IPS-NIHi11 (cell line): ENCODE measurements at regions not wholly inside any gene's neighbourhood (a gene's known extent, or its start where the extent isn't known, plus 50 kb on each side); places are given as distances from the start of the nearest gene placed in this dataset.

Source experiments
- DNase-seq: peaks from one replicate; pipeline ENCODE4 v3.0.0; 2012; ENCODE audit warnings: mixed read lengths, low spot score

GRCh38 chr1:190540366-190540765 lies 62.7 kb upstream of the BRINP3 start:
- no peak for DNase-seq

- DNase-seq = no peak
These were observed 74.0 kb upstream of the BRINP3 start for GRCh38 chr1:190551638-190552037.

DNA sequence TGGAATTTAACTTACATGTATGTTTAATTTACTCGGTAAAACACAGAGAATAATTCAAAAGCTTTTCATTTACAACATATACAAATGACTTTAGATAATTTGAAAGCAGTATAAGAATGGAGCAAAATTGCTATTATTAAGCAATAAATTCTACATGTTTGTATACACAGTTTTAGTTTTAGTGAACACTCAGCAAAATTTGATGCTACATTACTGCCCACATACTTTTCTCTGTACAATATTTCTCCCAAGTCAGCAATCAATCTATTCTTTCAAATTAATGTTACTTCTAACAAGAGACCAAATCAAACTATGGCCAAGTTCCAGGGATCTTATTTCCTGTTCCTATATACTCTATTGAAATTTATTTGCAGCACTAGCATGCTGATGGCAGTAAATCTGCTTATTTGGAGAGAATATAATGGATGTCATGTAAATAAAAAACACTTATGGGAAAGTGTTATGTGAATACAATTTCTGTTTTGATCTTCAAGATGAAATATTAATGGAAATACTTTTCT lies 82.6 kb upstream of the BRINP3 start:
- DNase-seq = no peak

GRCh38 chr1:190563230-190563629 lies 85.6 kb upstream of the BRINP3 start:
- no peak for DNase-seq

DNA sequence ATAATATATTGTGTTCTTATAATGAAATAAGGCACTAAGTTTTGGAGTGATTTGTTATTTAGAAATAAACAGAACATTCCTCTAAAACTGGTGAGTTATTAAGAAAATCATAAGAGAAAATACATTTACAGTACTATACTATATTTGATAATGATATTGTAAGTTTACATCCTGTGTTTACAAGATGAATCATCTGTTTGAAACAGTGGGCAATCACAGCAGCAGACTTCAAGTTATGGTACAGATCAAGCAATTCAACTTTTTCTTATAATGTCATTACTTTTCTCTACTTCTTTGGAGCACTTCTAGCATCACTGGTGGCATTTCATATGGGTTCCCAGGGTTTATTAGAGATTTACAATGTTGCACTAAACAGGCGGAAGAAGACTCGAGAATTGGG lies 86.5 kb upstream of the BRINP3 start:
- DNase-seq = no peak

GRCh38 chr1:190578017-190578416 lies 100.4 kb upstream of the BRINP3 start:
- no peak for DNase-seq

DNA sequence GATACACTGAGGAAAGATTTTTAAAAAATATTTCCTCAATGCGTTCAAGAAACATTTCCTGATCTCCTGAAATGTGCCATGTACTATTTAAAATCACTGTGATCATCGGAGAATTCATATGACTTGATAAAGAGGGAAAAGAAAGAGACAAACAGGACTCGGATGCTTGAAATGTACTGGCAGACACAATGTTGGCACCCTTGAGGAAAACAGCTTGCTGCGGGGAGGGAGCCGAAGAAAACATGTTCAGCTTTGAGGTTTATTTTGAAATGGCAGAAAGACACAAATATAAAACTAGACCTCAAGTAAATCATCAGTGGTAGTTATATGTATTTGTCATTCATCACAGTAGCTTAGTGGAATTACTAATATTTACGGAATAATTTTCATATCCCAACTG lies 100.9 kb upstream of the BRINP3 start:
- DNase-seq = no peak

DNA sequence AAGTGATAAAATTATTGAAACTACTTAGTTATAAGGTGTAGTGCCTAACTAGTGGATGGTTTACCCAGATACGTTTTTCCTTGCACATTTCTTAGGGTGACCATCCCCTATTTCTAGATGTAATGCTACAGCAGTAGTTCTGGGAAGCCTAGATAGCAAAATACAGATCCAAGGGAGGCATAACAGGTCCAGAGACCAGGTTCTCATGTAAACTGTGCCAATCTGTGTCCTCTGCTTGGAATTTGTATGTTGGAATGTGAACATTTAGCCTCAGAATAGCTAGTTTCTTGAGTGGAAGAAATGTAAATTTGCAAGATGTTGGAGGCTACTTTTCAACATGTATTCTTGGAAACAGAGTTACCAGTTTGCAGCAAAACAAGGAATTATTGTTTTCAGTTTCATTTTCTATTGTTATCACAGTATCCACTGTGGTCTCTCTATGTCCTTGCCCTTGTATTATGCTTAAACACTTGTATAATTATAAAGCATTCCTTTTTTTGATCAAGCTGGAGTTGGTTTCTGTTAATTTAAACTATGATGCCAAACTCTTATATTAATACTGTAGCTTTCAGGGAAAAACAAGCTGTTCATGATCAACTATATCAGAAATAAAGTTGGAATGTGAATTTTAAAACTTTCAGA lies 102.0 kb upstream of the BRINP3 start:
- DNase-seq = no peak

DNA sequence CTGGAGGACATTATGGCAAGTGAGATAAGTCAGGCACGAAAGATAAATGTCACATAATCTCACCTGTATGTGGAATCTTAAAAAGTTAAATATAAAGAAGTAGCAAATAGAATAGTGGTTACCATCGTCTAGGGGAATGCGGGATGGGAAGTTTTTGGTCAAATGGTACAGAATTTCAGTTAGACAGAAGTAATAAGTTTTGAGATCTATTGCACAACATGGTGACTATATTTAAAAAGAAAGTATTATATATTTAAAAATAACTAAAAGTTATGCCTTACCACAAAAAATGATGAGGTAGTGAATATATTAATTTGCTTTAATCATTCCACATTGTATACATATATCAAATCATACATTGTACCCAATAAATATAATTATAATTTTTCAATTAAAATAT lies 106.2 kb upstream of the BRINP3 start:
- DNase-seq = no peak

- DNase-seq = no peak
These were observed 110.8 kb upstream of the BRINP3 start for GRCh38 chr1:190588424-190588823.

DNA sequence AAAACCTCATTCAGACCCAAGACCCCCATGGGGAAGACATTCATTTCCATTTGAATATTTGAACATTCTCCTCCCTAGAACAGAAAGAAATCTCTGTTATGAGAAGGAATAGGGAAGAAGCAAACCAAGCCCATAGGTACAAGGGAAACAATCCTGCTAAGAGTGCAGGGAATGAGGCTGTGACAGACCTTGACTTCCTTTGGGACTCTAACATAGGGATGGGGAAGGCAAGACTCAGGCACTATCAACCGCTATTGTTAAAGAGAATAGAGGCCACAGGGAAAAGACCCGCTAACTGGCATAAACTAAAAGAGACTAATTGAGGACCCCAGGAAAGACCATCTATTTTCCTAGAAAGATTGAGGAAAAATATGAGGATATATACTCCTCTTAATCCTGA lies 117.8 kb upstream of the BRINP3 start:
- DNase-seq = peak; percentile 5

- no peak for DNase-seq
These were observed 119.6 kb upstream of the BRINP3 start for GRCh38 chr1:190597294-190597693.

DNA sequence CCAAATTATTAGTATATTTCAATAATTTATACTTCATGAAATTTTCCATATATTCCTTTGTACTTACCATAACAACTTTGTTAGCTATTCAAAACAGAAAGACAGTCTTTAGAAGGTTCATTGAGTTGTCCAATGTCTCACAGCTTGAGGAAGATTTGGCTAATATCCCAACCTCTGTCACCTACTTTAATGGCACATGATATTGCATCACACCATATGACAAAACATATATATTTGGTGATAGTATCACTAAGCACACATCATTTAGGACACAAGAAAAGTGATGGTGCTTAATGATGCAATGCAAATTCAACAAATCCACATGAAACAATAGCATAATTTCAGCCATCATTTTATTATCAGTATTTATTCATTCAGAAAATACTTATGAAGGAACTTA lies 122.0 kb upstream of the BRINP3 start:
- no peak for DNase-seq

- no peak for DNase-seq
These were observed 124.7 kb upstream of the BRINP3 start for GRCh38 chr1:190602325-190602724.

DNA sequence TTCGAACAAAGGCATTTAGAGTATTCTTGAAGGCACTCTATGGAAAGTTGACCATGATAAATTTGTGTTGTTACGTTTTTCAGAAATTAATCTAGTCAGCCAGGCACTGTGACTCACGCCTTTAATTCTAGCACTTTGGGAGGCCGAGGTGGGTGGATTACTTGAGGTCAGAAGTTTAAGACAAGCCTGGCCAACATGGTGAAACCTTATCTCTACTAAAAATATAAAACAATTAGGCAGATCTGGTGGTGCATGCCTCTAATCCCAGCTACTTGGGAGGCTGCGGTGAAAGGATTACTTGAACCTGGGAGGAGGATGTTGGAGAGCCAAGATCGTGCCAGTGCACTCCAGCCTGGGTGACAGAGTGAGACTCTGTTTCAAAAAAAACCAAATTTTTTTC lies 130.6 kb upstream of the BRINP3 start:
- no peak for DNase-seq

- no peak for DNase-seq
These were observed 138.2 kb upstream of the BRINP3 start for GRCh38 chr1:190615818-190616217.

GRCh38 chr1:190616235-190616634 lies 138.6 kb upstream of the BRINP3 start:
- no peak for DNase-seq

GRCh38 chr1:190619724-190620123 lies 142.1 kb upstream of the BRINP3 start:
- DNase-seq = no peak

GRCh38 chr1:190633488-190633887 lies 155.8 kb upstream of the BRINP3 start:
- peak; percentile 9 for DNase-seq

DNA sequence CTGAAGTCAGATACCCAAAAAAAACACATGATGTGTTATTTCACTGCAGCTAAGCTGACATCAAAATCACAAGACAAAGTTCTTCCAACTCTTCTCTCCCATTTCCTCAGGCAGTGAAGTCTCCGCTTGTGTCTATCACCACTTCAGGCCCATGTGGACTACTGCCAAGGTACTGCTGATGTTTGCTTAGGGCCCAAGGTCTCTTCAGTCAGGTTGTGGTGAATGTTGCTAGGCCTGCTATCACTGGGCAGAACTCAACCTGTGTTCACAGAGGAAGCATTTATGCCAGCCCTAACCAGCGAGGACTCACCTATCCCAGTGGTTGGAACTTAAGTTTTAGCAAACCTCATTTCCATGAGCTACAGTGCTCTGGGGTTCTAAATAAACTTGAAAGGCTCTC lies 156.5 kb upstream of the BRINP3 start:
- DNase-seq = no peak

DNA sequence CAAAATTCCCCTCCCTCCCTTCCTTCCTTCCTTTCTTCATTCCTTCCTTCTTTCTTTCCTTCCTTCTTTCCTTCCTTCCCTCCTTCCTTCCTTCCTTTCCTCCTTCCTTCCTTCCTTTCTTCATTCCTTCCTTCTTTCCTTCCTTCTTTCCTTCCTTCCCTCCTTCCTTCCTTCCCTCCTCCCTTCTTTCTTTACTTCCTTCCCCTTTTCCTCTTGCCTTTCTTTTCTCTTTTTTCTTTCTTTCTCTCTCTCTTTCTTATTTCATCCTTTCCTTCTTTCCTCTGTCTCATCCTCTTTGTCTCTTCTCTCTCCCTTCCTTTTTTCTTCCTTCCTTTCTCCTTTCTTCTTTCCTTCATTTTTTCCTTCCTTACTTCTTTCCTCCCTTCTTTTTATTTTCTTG lies 171.9 kb upstream of the BRINP3 start:
- DNase-seq = no peak

- DNase-seq = no peak
These were observed 181.2 kb upstream of the BRINP3 start for GRCh38 chr1:190658907-190659306.

GRCh38 chr1:190663962-190664361 lies 186.3 kb upstream of the BRINP3 start:
- DNase-seq = no peak

DNA sequence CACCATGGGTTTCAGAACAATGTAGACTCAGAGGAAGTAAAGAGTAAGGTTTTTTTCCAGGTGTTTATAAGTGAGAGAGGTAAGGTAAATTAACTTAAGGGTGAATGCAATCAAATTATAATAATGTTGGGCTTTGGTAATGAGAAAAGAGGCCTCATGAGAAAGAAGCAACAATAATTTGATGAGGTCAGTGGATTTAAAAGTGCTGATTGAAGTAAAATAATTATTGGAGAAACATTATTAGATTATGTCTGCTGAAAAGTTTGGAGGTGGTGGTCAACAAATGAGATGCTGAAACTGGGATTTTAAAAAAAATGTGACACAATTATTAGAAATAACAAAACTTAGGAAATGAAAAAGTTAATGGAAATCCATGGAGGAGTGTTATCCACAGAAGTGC lies 187.4 kb upstream of the BRINP3 start:
- DNase-seq = no peak

GRCh38 chr1:190667914-190668313 lies 190.2 kb upstream of the BRINP3 start:
- DNase-seq = no peak
